Panc1 (cell line): ENCODE measurements at regions not wholly inside any gene's neighbourhood (a gene's known extent, or its start where the extent isn't known, plus 50 kb on each side); places are given as distances from the start of the nearest gene placed in this dataset.
A peak's percentile ranks its signal among the peaks of the same experiment; 100 is the strongest.

Source experiments
- ATAC-seq: fragments of 200-7000 bp; cut with Tn5 transposase; 2 replicates; pipeline ENCODE4 v1.9.1; 2020; ENCODE audit warnings: mild to moderate bottlenecking, moderate library complexity
- BruUV-seq: library from RNA; stranded (reverse); fragments of 400-500 nt; replicated peaks from 2 replicates; lab custom pipeline; 2021; lab: Mats Ljungman, UMichigan
- CTCF ChIA-PET: fragments of 300-600 bp; sonication (Branson Sonifier 250); formaldehyde crosslinking; loops from one replicate; lab custom pipeline; 2022; ENCODE audit warnings: antibody characterized with exemption; lab: Charles Lee
- POLR2A ChIA-PET: fragments of 300-600 bp; sonication (Branson Sonifier 250); formaldehyde crosslinking; loops from one replicate; lab custom pipeline; 2022; ENCODE audit warnings: antibody characterized with exemption; lab: Charles Lee
- DNase-seq: peaks from one replicate; pipeline ENCODE4 v3.0.0-alpha.2; 2010; ENCODE audit warnings: low read depth, low spot score
- H3K27ac ChIP-seq: 2 replicates; pipeline ENCODE4 v1.5.1; 2011; ENCODE audit warnings: mild to moderate bottlenecking, low read length, inconsistent platforms
- H3K27me3 ChIP-seq: fragments of 200-500 bp; sonication (Bioruptor generic); 2 replicates; pipeline ENCODE4 v1.6.0; 2014; ENCODE audit warnings: low read length, inconsistent platforms; ENCODE audit not compliant: control insufficient read depth, insufficient read depth
- H3K36me3 ChIP-seq: fragments of 200-500 bp; sonication (Bioruptor generic); 2 replicates; pipeline ENCODE4 v1.5.1; 2014; ENCODE audit warnings: inconsistent platforms, mild to moderate bottlenecking, low read length, moderate library complexity; ENCODE audit not compliant: control insufficient read depth, insufficient read depth
- H3K4me1 ChIP-seq: 2 replicates; pipeline ENCODE4 v1.5.1; 2011; ENCODE audit warnings: inconsistent platforms, mild to moderate bottlenecking, low read length, moderate library complexity; ENCODE audit not compliant: control insufficient read depth, insufficient read depth
- H3K4me3 ChIP-seq, 2 experiments: 2 replicates each; pipeline ENCODE4 v1.5.1; 2011 to 2012; ENCODE audit warnings: low read depth in 2 of 2, low read length in 2 of 2, mild to moderate bottlenecking in 2 of 2, inconsistent platforms in 1 of 2, moderate library complexity in 1 of 2
- H3K9me3 ChIP-seq: fragments of 200-500 bp; sonication (Bioruptor generic); 2 replicates; pipeline ENCODE4 v1.5.1; 2014; ENCODE audit warnings: low read depth, mild to moderate bottlenecking, inconsistent platforms, low read length, moderate library complexity; ENCODE audit not compliant: control insufficient read depth, insufficient read depth
- CTCF ChIP-seq: fragments of 450-650 bp; IDR thresholded peaks from 2 replicates; pipeline ENCODE4 v1.5.1; 2017; ENCODE audit warnings: mild to moderate bottlenecking
- POLR2AphosphoS5 ChIP-seq: IDR thresholded peaks from 2 replicates; pipeline ENCODE4 v1.6.1; 2012; ENCODE audit warnings: mild to moderate bottlenecking, low read depth, low read length, moderate library complexity
- SIN3A ChIP-seq: IDR thresholded peaks from 2 replicates; pipeline ENCODE4 v1.6.1; 2012; ENCODE audit warnings: low read depth, mild to moderate bottlenecking, low read length, moderate library complexity, borderline replicate concordance; ENCODE audit not compliant: insufficient read depth
- TCF7L2 ChIP-seq: IDR thresholded peaks from 2 replicates; pipeline ENCODE4 v1.6.1; 2011; ENCODE audit warnings: mild to moderate bottlenecking, low read depth, low read length, inconsistent platforms
- in situ Hi-C: cut with HindIII; loops from 2 replicates; pipeline ENCODE4 v1.10.0; 2016; ENCODE audit warnings: low sequenced_read_pairs, low pct_unique_long_range_greater_than_20kb
- intact Hi-C: fragments of 100-400 bp; cut with micrococcal nuclease; formaldehyde crosslinking; loops from one replicate; pipeline ENCODE4 v1.10.0; 2022; ENCODE audit not compliant: unreplicated experiment
- TF ChIP-seq, protein P1 (sequence below), 2 experiments: IDR thresholded peaks; 2 replicates each; pipeline ENCODE4 v1.6.1; 2011 to 2012; ENCODE audit warnings: low read depth in 2 of 2, control low read depth in 1 of 2, low read length in 1 of 2, mild to moderate bottlenecking in 1 of 2, moderate library complexity in 1 of 2; ENCODE audit not compliant: insufficient read depth in 1 of 2

DNA sequence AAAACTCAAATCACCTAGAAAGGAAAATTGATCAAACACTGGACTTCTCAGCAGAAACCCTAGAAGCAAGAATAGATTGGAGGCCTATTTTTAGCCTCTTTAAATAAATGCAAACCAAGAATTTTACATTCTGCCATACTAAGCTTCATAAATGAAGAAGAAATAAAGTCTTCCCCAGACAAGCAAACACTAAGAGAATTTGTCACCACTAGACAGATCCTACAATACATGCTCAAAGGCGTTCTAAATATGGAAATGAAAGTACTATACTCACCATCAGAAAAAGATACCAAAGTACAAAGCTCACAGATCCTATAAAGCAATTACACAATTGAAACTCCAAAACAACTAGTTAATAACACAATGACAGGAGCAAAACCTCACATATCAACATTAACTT, 578.1 kb downstream of the UQCRFS1 start:
- ChIA-PET CTCF (no interaction called here), POLR2A (no interaction called here)

GRCh38 chr19:28634019-28634328, 579.0 kb downstream of the UQCRFS1 start:
- ATAC-seq (no peak), DNase-seq (no peak)
- 0 out of 2 replicates have a peak, but pooled peaks cover 4% of the 10 kb centered on the region for H3K9me3 ChIP-seq
- no peaks in the 10 kb centered on the region for H3K36me3 ChIP-seq
- ChIA-PET CTCF (interaction anchor here (0.7 to 1.2 kb wide), 2 partner anchors 37 to 165 kb away, joined by 3 to 6 read pairs; no protein-coding TSS in a partner anchor), POLR2A (no interaction called here)
- no peaks in the 10 kb centered on the region for H3K27me3 ChIP-seq
- TF ChIP-seq TCF7L2 (no peak), CTCF (peak; percentile 27)
- intact Hi-C loops (no loop called here), in situ Hi-C loops (no loop called here)
- no peak overlapping the region for H3K4me3 ChIP-seq
- H3K27ac ChIP-seq = no peak overlapping the region
- no TSS peak for BruUV-seq
- H3K4me1 ChIP-seq = no peaks in the 10 kb centered on the region

More for the DNA sequence above, 578.1 kb downstream of the UQCRFS1 start:
- ATAC-seq = no peak
- Histone ChIP-seq H3K4me1 (no peaks in the 10 kb centered on the region), H3K36me3 (no peaks in the 10 kb centered on the region), H3K27me3 (no peaks in the 10 kb centered on the region), H3K9me3 (0 out of 2 replicates have a peak, but pooled peaks cover 4% of the 10 kb centered on the region), H3K27ac (no peak overlapping the region), H3K4me3 (no peak overlapping the region)
- intact Hi-C loops (no loop called here), in situ Hi-C loops (no loop called here)
- TF ChIP-seq POLR2AphosphoS5 (no peak), SIN3A (no peak), CTCF (no peak), TCF7L2 (no peak)
- TF ChIP-seq, protein P1, sequence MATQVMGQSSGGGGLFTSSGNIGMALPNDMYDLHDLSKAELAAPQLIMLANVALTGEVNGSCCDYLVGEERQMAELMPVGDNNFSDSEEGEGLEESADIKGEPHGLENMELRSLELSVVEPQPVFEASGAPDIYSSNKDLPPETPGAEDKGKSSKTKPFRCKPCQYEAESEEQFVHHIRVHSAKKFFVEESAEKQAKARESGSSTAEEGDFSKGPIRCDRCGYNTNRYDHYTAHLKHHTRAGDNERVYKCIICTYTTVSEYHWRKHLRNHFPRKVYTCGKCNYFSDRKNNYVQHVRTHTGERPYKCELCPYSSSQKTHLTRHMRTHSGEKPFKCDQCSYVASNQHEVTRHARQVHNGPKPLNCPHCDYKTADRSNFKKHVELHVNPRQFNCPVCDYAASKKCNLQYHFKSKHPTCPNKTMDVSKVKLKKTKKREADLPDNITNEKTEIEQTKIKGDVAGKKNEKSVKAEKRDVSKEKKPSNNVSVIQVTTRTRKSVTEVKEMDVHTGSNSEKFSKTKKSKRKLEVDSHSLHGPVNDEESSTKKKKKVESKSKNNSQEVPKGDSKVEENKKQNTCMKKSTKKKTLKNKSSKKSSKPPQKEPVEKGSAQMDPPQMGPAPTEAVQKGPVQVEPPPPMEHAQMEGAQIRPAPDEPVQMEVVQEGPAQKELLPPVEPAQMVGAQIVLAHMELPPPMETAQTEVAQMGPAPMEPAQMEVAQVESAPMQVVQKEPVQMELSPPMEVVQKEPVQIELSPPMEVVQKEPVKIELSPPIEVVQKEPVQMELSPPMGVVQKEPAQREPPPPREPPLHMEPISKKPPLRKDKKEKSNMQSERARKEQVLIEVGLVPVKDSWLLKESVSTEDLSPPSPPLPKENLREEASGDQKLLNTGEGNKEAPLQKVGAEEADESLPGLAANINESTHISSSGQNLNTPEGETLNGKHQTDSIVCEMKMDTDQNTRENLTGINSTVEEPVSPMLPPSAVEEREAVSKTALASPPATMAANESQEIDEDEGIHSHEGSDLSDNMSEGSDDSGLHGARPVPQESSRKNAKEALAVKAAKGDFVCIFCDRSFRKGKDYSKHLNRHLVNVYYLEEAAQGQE (IDR thresholded peaks at IDR 0.05; ENCODE audit: insufficient read depth in 1 of 2, low read depth in 2 of 2, low read length in 1 of 2) = no peak
- no TSS peak for BruUV-seq
- no peak for DNase-seq
